CD14-positive monocyte (primary cell): ENCODE measurements at regions not wholly inside any gene's neighbourhood (a gene's known extent, or its start where the extent isn't known, plus 50 kb on each side); places are given as distances from the start of the nearest gene placed in this dataset.

Experiments
- DNase-seq, 3 donors: peaks; one replicate each; pipeline ENCODE4 v3.0.0-alpha.2; 2011 to 2022
- H2AFZ ChIP-seq: 2 replicates; pipeline ENCODE4 v1.6.0; 2012; ENCODE audit warnings: mild to moderate bottlenecking, low read depth, low read length, inconsistent platforms; ENCODE audit not compliant: insufficient read depth, poor library complexity, severe bottlenecking
- H3K27ac ChIP-seq, 2 donors: 1 replicate in 1 of 2; 2 replicates in 1 of 2; pipeline ENCODE4 v1.5.1; 2012 to 2013; ENCODE audit warnings: low read length in 2 of 2, control low read depth in 1 of 2, inconsistent platforms in 1 of 2, low read depth in 1 of 2, mild to moderate bottlenecking in 1 of 2
- H3K27me3 ChIP-seq, 2 donors: one replicate each; pipeline versions ENCODE4 v1.6.0 to v1.6.1; 2011 to 2013; ENCODE audit warnings: low read length in 2 of 2; ENCODE audit not compliant: control insufficient read depth in 2 of 2, insufficient read depth in 2 of 2
- H3K36me3 ChIP-seq, 2 donors: replicated peaks in 1 of 2; 1 replicate in 1 of 2; 2 replicates in 1 of 2; pipeline versions ENCODE4 v1.5.1 to v1.6.1; 2012 to 2013; ENCODE audit warnings: low read length in 2 of 2, control low read depth in 1 of 2, inconsistent platforms in 1 of 2, mild to moderate bottlenecking in 1 of 2; ENCODE audit not compliant: insufficient read depth in 2 of 2, control insufficient read depth in 1 of 2
- H3K4me1 ChIP-seq, 2 donors: 1 replicate in 1 of 2; 2 replicates in 1 of 2; pipeline versions ENCODE4 v1.5.1 to v1.6.1; 2012 to 2013; ENCODE audit warnings: low read length in 2 of 2, control low read depth in 1 of 2, inconsistent platforms in 1 of 2, mild to moderate bottlenecking in 1 of 2, moderate library complexity in 1 of 2; ENCODE audit not compliant: insufficient read depth in 2 of 2, control insufficient read depth in 1 of 2
- H3K4me2 ChIP-seq: replicated peaks from 2 replicates; pipeline ENCODE3; 2012; ENCODE audit warnings: low read length, moderate library complexity, mild to moderate bottlenecking; ENCODE audit not compliant: poor library complexity, severe bottlenecking; ENCODE audit errors: extremely low read depth
- H3K4me3 ChIP-seq, 3 experiments: fragments of 200-600 bp in 1 of 3; sonication (generic) in 1 of 3; replicated peaks in 1 of 3; 1 replicate in 2 of 3; 2 replicates in 1 of 3; pipeline ENCODE4 v1.5.1; 2011 to 2013; ENCODE audit warnings: low read length in 3 of 3, mild to moderate bottlenecking in 3 of 3, control low read depth in 2 of 3, low read depth in 2 of 3, inconsistent platforms in 1 of 3, moderate library complexity in 1 of 3
- H3K79me2 ChIP-seq: 2 replicates; pipeline ENCODE4 v1.6.0; 2012; ENCODE audit warnings: mild to moderate bottlenecking, control low read depth, inconsistent platforms, low read length, moderate library complexity; ENCODE audit not compliant: insufficient read depth
- H3K9ac ChIP-seq: 2 replicates; pipeline ENCODE4 v1.6.0; 2017; ENCODE audit warnings: low read length, mild to moderate bottlenecking; ENCODE audit not compliant: insufficient read depth, poor library complexity, severe bottlenecking
- H3K9me3 ChIP-seq, 2 donors: replicated peaks in 1 of 2; 1 replicate in 1 of 2; 2 replicates in 1 of 2; pipeline versions ENCODE4 v1.5.1 to v1.6.1; 2012 to 2013; ENCODE audit warnings: low read length in 2 of 2, control low read depth in 1 of 2; ENCODE audit not compliant: control insufficient read depth in 1 of 2, insufficient read depth in 1 of 2
- H4K20me1 ChIP-seq: 2 replicates; pipeline ENCODE4 v1.6.0; 2012; ENCODE audit warnings: mild to moderate bottlenecking, low read length, control low read depth, moderate library complexity; ENCODE audit not compliant: insufficient read depth
- H3K27ac Mint-ChIP-seq, 7 donors: one replicate each; pipeline ENCODE4 v1.8.0; 2020; ENCODE audit warnings: mild to moderate bottlenecking in 7 of 7, mixed read lengths in 7 of 7, moderate library complexity in 6 of 7, inconsistent platforms in 2 of 7
- H3K27me3 Mint-ChIP-seq, 3 donors: one replicate each; pipeline ENCODE4 v1.8.0; 2021 to 2022; ENCODE audit warnings: low read depth in 3 of 3, mild to moderate bottlenecking in 3 of 3, mixed read lengths in 3 of 3, moderate library complexity in 3 of 3, inconsistent platforms in 1 of 3
- H3K36me3 Mint-ChIP-seq, 2 donors: one replicate each; pipeline ENCODE4 v1.8.0; 2020; ENCODE audit warnings: mixed read lengths in 2 of 2, inconsistent platforms in 1 of 2, mild to moderate bottlenecking in 1 of 2
- H3K4me1 Mint-ChIP-seq: one replicate; pipeline ENCODE4 v1.8.0; 2020; ENCODE audit warnings: mild to moderate bottlenecking, mixed read lengths
- H3K4me3 Mint-ChIP-seq, 2 donors: one replicate each; pipeline ENCODE4 v1.8.0; 2020; ENCODE audit warnings: mild to moderate bottlenecking in 2 of 2, mixed read lengths in 2 of 2, moderate library complexity in 1 of 2
- H3K9me3 Mint-ChIP-seq, 7 donors: one replicate each; pipeline ENCODE4 v1.8.0; 2020 to 2022; ENCODE audit warnings: mixed read lengths in 7 of 7, mild to moderate bottlenecking in 6 of 7, moderate library complexity in 6 of 7, inconsistent platforms in 2 of 7
- CTCF ChIP-seq: fragments of 200-600 bp; IDR thresholded peaks from one replicate; pipeline ENCODE4 v1.8.0; 2022; ENCODE audit warnings: antibody characterized with exemption, mild to moderate bottlenecking
- WGBS: methylation state at CpG from one replicate; pipeline ENCODE4 v1.1.5; 2013; ENCODE audit warnings: missing lambda C conversion rate; ENCODE audit not compliant: insufficient coverage; 5-methylcytosine and 5-hydroxymethylcytosine counted together
- intact Hi-C, 2 donors: fragments of 100-400 bp; cut with micrococcal nuclease; formaldehyde crosslinking; loops; one replicate each; pipeline versions ENCODE4 v1.15.0 to v1.15.1; 2023

DNA sequence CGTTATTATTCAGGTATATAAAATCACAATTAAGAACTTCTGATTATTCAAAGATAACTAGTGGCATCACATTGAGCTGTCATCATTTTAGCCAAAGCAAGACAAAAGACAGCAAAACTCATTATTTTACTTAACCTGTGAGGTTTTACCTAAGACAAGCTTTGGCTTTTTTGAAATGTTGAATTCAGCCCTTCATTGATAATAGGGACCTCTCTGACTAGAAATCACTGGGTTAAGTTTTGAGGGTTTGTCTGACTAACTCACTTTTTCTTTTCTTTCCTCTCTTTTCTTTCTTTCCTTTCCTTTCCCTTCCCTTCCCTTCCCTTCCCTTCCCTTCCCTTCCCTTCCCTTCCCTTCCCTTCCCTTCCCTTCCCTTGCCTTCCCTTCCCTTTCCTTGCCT is 244.2 kb downstream of the GRXCR1 start:
- intact Hi-C loops: no loop called here
- Histone ChIP-seq H3K36me3 (no peaks in the 10 kb centered on the region), H3K4me2 (no peak overlapping the region), H3K27ac (no peak overlapping the region), H3K4me1 (no peaks in the 10 kb centered on the region), H3K9ac (no peak overlapping the region), H4K20me1 (no peaks in the 10 kb centered on the region), H3K79me2 (no peaks in the 10 kb centered on the region), H3K27me3 (no peaks in the 10 kb centered on the region), H3K9me3 (peaks cover 0 to 3% of the 10 kb centered on the region in 2 donors), H3K4me3 (no peak overlapping the region), H2AFZ (no peak overlapping the region)
- peaks cover 2% of the 10 kb centered on the region for H3K4me1 Mint-ChIP-seq
- no peaks in the 10 kb centered on the region for H3K36me3 Mint-ChIP-seq
- WGBS: no CpG with 5 or more reads among the region's 1 CpG
- DNase-seq: no peak
- no peak overlapping the region for H3K27ac Mint-ChIP-seq
- no peak for TF ChIP-seq CTCF
- H3K4me3 Mint-ChIP-seq: no peak overlapping the region
- H3K9me3 Mint-ChIP-seq: peaks cover 0 to 7% (median 4%) of the 10 kb centered on the region in 7 donors
- H3K27me3 Mint-ChIP-seq: peaks cover 0 to 2% (median 0%) of the 10 kb centered on the region in 3 donors

- H3K9me3 Mint-ChIP-seq: peaks cover 0 to 14% (median 5%) of the 10 kb centered on the region in 7 donors
- intact Hi-C loops: no loop called here
Observed at GRCh38 chr4:43146198-43146597, 253.7 kb downstream of the GRXCR1 start.

More at GRCh38 chr4:43146198-43146597, 253.7 kb downstream of the GRXCR1 start:
- no peaks in the 10 kb centered on the region for H3K4me1 ChIP-seq
- H3K4me3 ChIP-seq: no peak overlapping the region
- H2AFZ ChIP-seq: no peak overlapping the region
- no peaks in the 10 kb centered on the region for H3K27me3 ChIP-seq
- no peak for DNase-seq
- no CpG with 5 or more reads among the region's 3 CpGs for whole genome bisulfite sequencing
- no peak for TF ChIP-seq CTCF
- H3K9ac ChIP-seq: no peak overlapping the region
- Mint-ChIP-seq H3K4me1 (no peaks in the 10 kb centered on the region), H3K27ac (no peak overlapping the region), H3K27me3 (peaks cover 0 to 3% (median 1%) of the 10 kb centered on the region in 3 donors), H3K36me3 (no peaks in the 10 kb centered on the region), H3K4me3 (no peak overlapping the region)
- no peaks in the 10 kb centered on the region for H3K36me3 ChIP-seq
- H4K20me1 ChIP-seq: no peaks in the 10 kb centered on the region
- H3K9me3 ChIP-seq: no peaks in the 10 kb centered on the region
- H3K27ac ChIP-seq: no peak overlapping the region
- no peak overlapping the region for H3K4me2 ChIP-seq
- no peaks in the 10 kb centered on the region for H3K79me2 ChIP-seq
